ENCODE measurements at regions not wholly inside any gene's neighbourhood (a gene's known extent, or its start where the extent isn't known, plus 50 kb on each side); places are given as distances from the start of the nearest gene placed in this dataset.

GRCh38 chr5:173823721-173824567 is 64.2 kb upstream of the CPEB4 start (continued):
- 0 out of 2 replicates have a peak, but pooled peaks have one; percentile 79 for TF ChIP-seq RNF219 (CRISPR knock-in tag; IDR thresholded peaks at IDR 0.05)
- TF ChIP-seq ZC3H13 (CRISPR knock-in tag; IDR thresholded peaks at IDR 0.05), result peak; percentile 74; the same call in 1 of the 2 replicates
- peak; percentile 86 for TF ChIP-seq MED13 (CRISPR knock-in tag; IDR thresholded peaks at IDR 0.05)
- no peak for TF ChIP-seq TAF15 (IDR thresholded peaks at IDR 0.05; ENCODE audit: low read depth, low read length, poor library complexity, severe bottlenecking)
- TF ChIP-seq ZBTB7B (CRISPR knock-in tag; IDR thresholded peaks at IDR 0.05), result peak; percentile 67; the same call in 1 of the 2 replicates
- peak; percentile 24 for TF ChIP-seq RBM22 (optimal IDR thresholded peaks at IDR 0.05; ENCODE audit: low read length)
- peak; percentile 35; the same call in 1 of the 2 replicates for TF ChIP-seq ZBTB39 (CRISPR knock-in tag; IDR thresholded peaks at IDR 0.05)
- TF ChIP-seq ZNF629 (CRISPR knock-in tag; conservative IDR thresholded peaks at IDR 0.05), result peak; percentile 54; the same call in 1 of the 2 replicates
- no peak for TF ChIP-seq POLR2AphosphoS2 (IDR thresholded peaks at IDR 0.05; ENCODE audit: low read depth, low read length)
- peak; percentile 93 for TF ChIP-seq ERF (CRISPR knock-in tag; IDR thresholded peaks at IDR 0.05)
- TF ChIP-seq HOXD1 (CRISPR knock-in tag; IDR thresholded peaks at IDR 0.05), result peak; percentile 90
- TF ChIP-seq ZBED4 (CRISPR knock-in tag; IDR thresholded peaks at IDR 0.05; ENCODE audit: borderline replicate concordance), result peak; percentile 82; the same call in 1 of the 2 replicates
- TF ChIP-seq ZBTB33 (CRISPR knock-in tag; IDR thresholded peaks at IDR 0.05), result peak; percentile 31; the same call in 1 of the 2 replicates
- TF ChIP-seq NFIC (IDR thresholded peaks at IDR 0.05; ENCODE audit: low read length), result peak; percentile 96
- peak; percentile 38; the same call in 1 of the 2 replicates for TF ChIP-seq ZNF580 (CRISPR knock-in tag; IDR thresholded peaks at IDR 0.05; ENCODE audit: borderline replicate concordance, low read depth)
- no peak for TF ChIP-seq MAZ (IDR thresholded peaks at IDR 0.05; ENCODE audit: borderline replicate concordance, low read depth, low read length)
- TF ChIP-seq MAZ (CRISPR knock-in tag; IDR thresholded peaks at IDR 0.05; ENCODE audit: low read depth), result peak; percentile 81

Measured in HepG2 (cell line).